ENCODE measurements at regions not wholly inside any gene's neighbourhood (a gene's known extent, or its start where the extent isn't known, plus 50 kb on each side); places are given as distances from the start of the nearest gene placed in this dataset.

DNA sequence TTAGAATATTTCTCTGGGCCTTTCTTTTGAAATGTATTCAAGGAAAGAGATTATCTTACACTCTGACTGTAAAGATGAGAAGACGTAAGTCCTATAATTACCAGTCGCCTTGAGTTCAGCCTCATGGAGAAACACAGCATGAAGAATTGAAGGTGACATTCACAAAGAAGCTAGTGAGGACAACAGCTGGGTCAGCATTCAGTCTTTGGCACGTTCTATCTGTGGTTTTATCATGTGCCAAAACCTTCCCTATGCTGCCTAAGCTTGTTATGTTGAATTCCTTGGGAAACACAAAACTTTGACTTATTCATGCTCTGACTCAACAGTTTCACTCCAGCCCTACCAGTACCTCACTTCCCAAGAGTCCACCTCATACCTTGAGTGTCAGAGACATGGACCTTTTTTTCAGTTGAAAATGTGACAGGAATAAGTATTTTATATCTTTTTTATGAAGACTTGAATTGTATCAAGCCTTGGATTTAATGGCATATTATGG, 198.8 kb upstream of the KIRREL3 start:
- TF ChIP-seq EZH2phosphoT487 (IDR thresholded peaks at IDR 0.05; ENCODE audit: borderline replicate concordance): no peak
- TF ChIP-seq, protein P1, sequence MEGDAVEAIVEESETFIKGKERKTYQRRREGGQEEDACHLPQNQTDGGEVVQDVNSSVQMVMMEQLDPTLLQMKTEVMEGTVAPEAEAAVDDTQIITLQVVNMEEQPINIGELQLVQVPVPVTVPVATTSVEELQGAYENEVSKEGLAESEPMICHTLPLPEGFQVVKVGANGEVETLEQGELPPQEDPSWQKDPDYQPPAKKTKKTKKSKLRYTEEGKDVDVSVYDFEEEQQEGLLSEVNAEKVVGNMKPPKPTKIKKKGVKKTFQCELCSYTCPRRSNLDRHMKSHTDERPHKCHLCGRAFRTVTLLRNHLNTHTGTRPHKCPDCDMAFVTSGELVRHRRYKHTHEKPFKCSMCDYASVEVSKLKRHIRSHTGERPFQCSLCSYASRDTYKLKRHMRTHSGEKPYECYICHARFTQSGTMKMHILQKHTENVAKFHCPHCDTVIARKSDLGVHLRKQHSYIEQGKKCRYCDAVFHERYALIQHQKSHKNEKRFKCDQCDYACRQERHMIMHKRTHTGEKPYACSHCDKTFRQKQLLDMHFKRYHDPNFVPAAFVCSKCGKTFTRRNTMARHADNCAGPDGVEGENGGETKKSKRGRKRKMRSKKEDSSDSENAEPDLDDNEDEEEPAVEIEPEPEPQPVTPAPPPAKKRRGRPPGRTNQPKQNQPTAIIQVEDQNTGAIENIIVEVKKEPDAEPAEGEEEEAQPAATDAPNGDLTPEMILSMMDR (conservative IDR thresholded peaks at IDR 0.05; ENCODE audit: low read length): no peak
